ENCODE measurements at regions not wholly inside any gene's neighbourhood (a gene's known extent, or its start where the extent isn't known, plus 50 kb on each side); places are given as distances from the start of the nearest gene placed in this dataset.

DNA sequence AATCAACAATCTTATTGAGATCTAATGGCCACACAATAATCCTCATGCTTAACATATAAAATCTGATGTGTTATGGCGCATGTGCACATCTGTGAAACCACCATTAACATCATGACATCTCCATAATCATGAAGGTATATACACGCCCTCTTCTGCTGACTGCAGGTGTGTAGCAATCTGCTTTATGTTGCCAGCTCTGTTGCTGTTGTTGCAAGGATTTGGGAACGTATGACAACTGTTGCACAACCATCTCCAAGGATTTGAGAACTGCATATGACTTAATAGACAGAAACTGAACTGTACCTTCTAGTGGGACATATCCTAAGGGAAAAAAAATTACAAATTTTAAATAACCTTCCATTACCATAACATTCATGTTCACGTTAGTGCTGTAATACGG is 243.5 kb upstream of the HSFY2 start:
- no peak for TF ChIP-seq CTCF (IDR thresholded peaks at IDR 0.05; ENCODE audit: insufficient read depth, low read depth, low read length)
- Histone ChIP-seq H3K36me3 (ENCODE audit: control insufficient read depth, insufficient read depth, low read length) (no peaks in the 10 kb centered on the region), H3K27me3 (ENCODE audit: control insufficient read depth, insufficient read depth, low read length) (no peaks in the 10 kb centered on the region), H3K4me3 (ENCODE audit: low read depth, low read length) (no peak overlapping the region)
- POLR2A ChIA-PET = no interaction called here
- DNase-seq (ENCODE audit: low read depth) = no peak
- CTCF ChIA-PET = no interaction called here

GRCh38 chrY:19015854-19016253 is 242.3 kb upstream of the HSFY2 start:
- CTCF ChIA-PET = interaction anchor here (0.9 kb wide), 1 partner anchor 18 kb away, joined by 3 read pairs; no protein-coding TSS in a partner anchor
- no peak for DNase-seq (ENCODE audit: low read depth)
- H3K36me3 ChIP-seq (ENCODE audit: control insufficient read depth, insufficient read depth, low read length) = no peaks in the 10 kb centered on the region
- no peak overlapping the region for H3K4me3 ChIP-seq (ENCODE audit: low read depth, low read length)
- POLR2A ChIA-PET = no interaction called here
- 0 out of 2 replicates have a peak, but pooled peaks have one; percentile 10 for TF ChIP-seq CTCF (IDR thresholded peaks at IDR 0.05; ENCODE audit: insufficient read depth, low read depth, low read length)
- H3K27me3 ChIP-seq (ENCODE audit: control insufficient read depth, insufficient read depth, low read length) = no peaks in the 10 kb centered on the region

DNA sequence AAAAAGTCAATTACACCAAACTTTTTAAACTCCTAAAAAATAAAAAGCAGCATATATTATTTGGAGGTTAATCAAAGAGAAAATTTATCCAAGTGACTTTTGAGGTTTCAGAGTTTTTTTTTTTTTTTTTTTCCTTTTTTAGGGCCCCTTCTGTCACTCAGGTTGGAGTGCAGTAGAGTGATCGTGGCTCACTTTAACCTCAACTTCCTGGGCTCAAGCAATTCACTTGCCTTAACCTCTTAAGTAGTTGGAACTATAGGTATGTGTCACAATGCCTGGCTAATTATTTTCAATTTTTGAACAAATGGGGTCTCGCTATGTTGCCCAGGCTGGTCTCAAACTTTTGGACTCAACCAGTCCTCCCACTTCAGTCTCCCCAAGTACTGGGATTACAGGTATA is 241.7 kb upstream of the HSFY2 start:
- POLR2A ChIA-PET = no interaction called here
- no peak for TF ChIP-seq CTCF (IDR thresholded peaks at IDR 0.05; ENCODE audit: insufficient read depth, low read depth, low read length)
- no peaks in the 10 kb centered on the region for H3K27me3 ChIP-seq (ENCODE audit: control insufficient read depth, insufficient read depth, low read length)
- no peaks in the 10 kb centered on the region for H3K36me3 ChIP-seq (ENCODE audit: control insufficient read depth, insufficient read depth, low read length)
- CTCF ChIA-PET = no interaction called here
- H3K4me3 ChIP-seq (ENCODE audit: low read depth, low read length) = no peak overlapping the region
- DNase-seq (ENCODE audit: low read depth) = no peak

- TF ChIP-seq CTCF (IDR thresholded peaks at IDR 0.05; ENCODE audit: insufficient read depth, low read depth, low read length) = no peak
- ChIA-PET CTCF (no interaction called here), POLR2A (no interaction called here)
- DNase-seq (ENCODE audit: low read depth) = peak; percentile 3
- Histone ChIP-seq H3K4me3 (ENCODE audit: low read depth, low read length) (no peak overlapping the region), H3K27me3 (ENCODE audit: control insufficient read depth, insufficient read depth, low read length) (no peaks in the 10 kb centered on the region), H3K36me3 (ENCODE audit: control insufficient read depth, insufficient read depth, low read length) (no peaks in the 10 kb centered on the region)
These were observed 239.4 kb upstream of the HSFY2 start for GRCh38 chrY:19012985-19013384.

DNA sequence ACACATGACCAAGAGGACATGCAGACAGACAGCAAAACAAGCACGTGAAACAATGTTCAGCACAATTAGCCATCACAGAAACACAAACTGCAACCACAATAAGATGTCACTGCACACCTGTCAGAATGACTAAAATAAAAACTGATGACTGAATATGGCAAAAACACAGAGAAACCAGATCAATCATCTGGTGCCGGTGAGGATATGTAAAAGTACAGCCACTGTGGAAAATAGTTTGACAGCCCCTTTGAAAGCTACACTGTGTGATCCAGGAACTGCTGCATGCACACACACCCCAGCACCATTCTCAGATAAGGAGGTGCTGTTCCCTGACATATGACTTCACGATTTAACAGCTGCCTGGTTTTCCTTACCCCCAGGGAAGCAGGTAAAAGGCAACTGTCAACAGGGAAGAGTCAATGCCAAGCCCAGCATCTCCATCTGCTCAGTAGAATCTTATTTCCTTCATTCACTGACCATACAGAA is 238.1 kb upstream of the HSFY2 start:
- H3K36me3 ChIP-seq (ENCODE audit: control insufficient read depth, insufficient read depth, low read length) = no peaks in the 10 kb centered on the region
- POLR2A ChIA-PET = no interaction called here

More for the DNA sequence above, 238.1 kb upstream of the HSFY2 start:
- Histone ChIP-seq H3K4me3 (ENCODE audit: low read depth, low read length) (no peak overlapping the region), H3K27me3 (ENCODE audit: control insufficient read depth, insufficient read depth, low read length) (no peaks in the 10 kb centered on the region)
- TF ChIP-seq CTCF (IDR thresholded peaks at IDR 0.05; ENCODE audit: insufficient read depth, low read depth, low read length) = no peak
- CTCF ChIA-PET = no interaction called here
- DNase-seq (ENCODE audit: low read depth) = no peak

All from BJ (cell line).